GM19455 (cell line): ENCODE measurements at regions not wholly inside any gene's neighbourhood (a gene's known extent, or its start where the extent isn't known, plus 50 kb on each side); places are given as distances from the start of the nearest gene placed in this dataset.
A peak's percentile ranks its signal among the peaks of the same experiment; 100 is the strongest.
"Not testable (repeated sequence)": the region's sequence is repeated elsewhere in the genome, so short reads cannot be mapped to it uniquely, and the experiment has no call there.

Source experiments
- ATAC-seq: cut with Tn5 transposase; IDR thresholded peaks from one replicate; pipeline ENCODE4 v1.9.1; 2021; ENCODE audit not compliant: unreplicated experiment

GRCh38 chr3:104198131-104198530 lies 1168.6 kb upstream of the ALCAM start:
- ATAC-seq: no peak

- no peak for ATAC-seq
These were observed 1159.8 kb upstream of the ALCAM start for GRCh38 chr3:104206925-104207324.

DNA sequence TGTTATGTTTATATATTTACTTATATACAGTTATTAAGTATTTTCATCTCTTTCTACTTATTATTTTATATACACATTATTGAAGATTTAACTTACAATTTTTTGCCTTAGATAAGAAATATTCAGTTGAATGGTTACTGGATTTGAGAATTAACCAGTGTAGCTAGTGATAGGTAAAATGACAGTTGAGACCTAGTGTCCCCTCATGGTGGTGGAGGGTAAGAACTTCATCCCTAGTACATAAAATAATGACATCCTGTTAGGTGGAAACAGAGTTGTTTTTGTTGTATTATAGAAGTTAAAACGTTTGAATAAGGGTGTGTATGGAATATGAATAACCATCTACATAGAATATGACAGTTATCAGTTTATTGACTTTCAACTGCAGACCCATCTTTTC lies 1152.4 kb upstream of the ALCAM start:
- ATAC-seq: no peak

DNA sequence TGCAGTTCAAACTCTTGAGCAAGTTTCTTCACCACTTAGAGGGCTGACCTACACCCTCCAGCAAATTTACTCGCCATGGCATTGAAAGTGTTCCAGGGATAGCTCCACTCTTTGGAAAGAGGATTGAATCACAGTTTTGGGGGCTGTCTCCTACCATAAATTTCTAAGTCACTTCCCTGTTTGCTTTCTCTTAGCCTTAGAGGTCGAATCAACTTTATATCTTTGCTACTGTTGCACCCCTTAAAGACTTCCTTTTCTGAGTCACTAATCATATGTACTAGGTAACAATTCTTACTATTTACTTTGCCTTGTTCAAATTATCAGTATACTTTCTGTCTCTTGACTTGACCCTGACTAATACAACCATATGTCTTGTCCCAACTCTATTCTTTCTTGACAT lies 1151.8 kb upstream of the ALCAM start:
- no peak for ATAC-seq

- not testable (repeated sequence) for ATAC-seq
These were observed 1147.7 kb upstream of the ALCAM start for GRCh38 chr3:104219046-104219445.

DNA sequence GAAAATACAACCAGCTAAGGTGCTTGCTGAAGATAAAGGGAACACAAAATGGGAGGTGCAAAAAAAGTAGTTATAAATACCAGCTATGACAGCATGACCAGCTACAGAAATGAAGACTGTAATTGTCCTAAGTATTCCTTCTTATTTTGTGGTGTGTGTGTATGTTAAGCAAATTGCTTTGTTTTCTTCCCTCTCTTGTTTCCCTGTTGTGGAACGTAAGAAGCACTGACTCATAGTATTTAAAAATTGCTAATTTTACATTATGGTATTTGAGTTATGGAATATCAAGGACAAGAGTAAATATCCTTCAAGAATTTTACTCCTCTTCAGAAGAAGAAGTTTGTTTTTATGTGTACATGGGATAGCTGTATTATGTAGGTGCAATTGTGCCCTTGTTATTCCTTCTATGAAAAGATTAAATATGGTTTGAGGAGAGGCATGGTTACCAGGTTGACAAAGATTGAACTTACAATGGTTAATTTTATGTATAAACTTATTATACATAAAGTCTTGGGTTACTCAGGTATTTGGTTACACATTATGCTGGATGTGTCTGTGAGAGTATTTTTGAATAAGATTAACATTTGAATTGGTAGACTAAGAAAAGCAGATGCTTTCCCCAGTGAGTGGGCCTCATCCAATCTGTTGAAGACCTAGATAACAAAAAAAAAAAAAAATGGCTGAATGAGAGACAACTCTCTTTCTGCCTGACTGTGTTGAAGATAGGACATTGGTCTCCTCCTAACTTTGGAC lies 1132.1 kb upstream of the ALCAM start:
- no peak for ATAC-seq

GRCh38 chr3:104244680-104245220 lies 1122.0 kb upstream of the ALCAM start:
- no peak for ATAC-seq

DNA sequence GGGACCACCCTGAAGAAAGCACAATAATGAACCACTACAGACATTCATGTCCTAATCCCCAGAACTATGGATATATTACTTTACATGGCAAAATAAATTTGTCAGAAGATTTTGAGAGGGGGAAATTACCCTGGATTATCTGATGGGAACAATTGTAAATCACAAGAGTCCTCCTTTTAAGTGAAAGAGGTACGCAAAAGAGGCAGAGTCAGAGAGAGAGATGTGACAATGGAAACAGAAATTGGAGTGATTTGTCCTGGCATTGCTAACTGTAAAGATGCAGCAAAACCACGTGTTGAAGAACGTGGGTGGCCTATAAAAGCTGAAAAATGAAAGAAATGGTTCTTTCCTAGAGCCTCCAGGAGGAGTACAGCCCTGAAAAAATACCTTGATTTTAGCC lies 1121.4 kb upstream of the ALCAM start:
- no peak for ATAC-seq

DNA sequence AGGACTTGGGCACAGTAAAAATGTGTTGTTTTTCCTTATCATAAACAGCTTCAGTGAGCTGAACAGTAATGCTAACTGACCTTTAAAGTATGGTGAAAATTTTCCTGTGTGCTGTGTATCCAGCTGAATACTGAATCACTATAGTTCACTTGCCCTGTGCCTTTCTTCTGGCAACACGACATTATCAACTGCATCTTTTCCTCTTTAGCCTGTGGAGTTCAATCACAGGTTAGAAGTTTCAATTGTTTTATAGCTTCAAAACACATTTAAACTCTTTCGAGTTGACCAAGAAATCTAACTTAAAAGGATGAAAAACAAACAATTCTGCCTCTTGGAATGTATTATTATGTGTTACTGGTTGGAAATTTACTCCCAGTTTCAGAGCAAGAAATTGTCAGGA lies 1120.7 kb upstream of the ALCAM start:
- ATAC-seq: no peak

- no peak for ATAC-seq
These were observed 1109.2 kb upstream of the ALCAM start for GRCh38 chr3:104257486-104257885.

DNA sequence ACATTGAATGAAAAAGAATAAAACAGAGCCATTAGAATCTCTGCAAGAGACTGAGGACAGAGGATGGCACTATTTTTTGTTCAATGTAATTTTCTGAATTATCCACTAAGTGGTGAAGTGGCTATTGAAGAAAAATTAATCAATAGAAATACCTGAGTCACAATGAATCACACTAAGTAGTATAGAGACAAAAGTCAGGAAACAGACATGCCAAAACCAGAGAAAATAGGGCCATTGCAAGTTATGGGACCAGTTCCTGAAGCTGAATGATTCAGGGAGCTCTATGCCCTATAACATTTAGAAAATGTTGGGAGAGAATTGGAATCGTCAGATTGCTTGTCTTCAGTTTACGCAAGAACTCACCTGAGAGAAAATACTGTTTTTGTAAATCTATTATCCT lies 1103.2 kb upstream of the ALCAM start:
- ATAC-seq: no peak

- ATAC-seq: not testable (repeated sequence)
These were observed 1100.5 kb upstream of the ALCAM start for GRCh38 chr3:104266219-104266618.

- ATAC-seq: no peak
These were observed 1096.9 kb upstream of the ALCAM start for GRCh38 chr3:104269771-104270170.

- ATAC-seq: peak; percentile 76
These were observed 1093.6 kb upstream of the ALCAM start for GRCh38 chr3:104273046-104273649.

GRCh38 chr3:104275199-104275598 lies 1091.5 kb upstream of the ALCAM start:
- ATAC-seq: no peak

DNA sequence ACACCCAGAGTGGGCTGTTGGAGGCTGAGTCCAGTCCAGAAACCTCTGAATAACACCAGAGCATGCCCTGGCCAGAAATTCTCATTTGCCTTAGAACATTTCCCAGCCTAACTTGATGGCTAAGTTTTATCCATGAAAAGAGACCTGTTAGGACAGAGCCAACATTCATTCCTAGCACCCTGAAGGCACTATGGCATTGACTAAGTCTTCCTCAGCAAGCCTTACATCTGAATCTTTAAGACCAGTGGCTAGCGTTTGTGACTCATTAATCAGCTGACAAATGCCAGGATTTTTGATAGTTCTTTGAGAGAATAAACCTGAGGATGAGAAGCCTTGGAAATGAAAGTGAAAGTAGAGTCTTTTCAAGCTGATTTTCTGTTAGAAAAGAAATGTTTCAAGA lies 1087.1 kb upstream of the ALCAM start:
- no peak for ATAC-seq

- ATAC-seq: no peak
These were observed 1085.0 kb upstream of the ALCAM start for GRCh38 chr3:104281713-104282112.

DNA sequence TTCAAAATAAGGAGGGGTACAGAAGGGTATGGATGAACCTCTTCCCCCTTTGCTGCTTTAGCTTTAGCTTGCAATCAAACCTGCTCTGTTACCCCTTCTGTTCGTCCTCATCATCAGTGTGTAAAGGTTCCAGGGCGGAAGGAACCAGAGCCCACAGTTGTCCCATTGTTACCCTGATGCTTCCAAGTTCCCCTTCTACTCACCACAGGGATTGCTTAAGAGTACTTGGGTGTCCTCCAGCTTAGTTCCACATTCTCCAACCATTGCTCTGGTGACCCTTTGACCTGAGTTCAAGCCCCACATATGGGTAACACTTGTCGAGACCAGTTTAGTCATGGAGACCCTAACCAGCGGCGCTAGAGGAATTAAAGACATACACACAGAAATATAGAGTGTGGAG lies 1080.1 kb upstream of the ALCAM start:
- ATAC-seq: no peak

DNA sequence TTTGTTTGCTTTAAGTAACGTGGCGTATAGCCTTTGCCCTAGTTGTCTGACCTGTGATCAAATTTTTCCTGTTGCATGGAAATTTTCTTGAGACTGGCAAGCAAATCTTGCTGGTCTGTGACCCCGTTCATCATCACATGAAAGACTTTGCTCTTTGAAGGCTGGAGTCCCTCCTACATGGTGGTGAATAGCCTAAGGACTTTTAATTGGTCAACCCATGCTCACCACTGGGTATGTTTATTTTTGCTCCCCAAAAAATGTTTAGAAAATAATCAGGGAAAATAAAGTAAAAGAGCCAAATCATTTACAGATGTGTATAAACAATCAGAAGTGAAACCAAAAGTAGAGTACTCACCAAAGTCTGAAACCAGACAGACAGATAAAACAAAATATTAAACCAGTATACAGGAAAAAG lies 1075.3 kb upstream of the ALCAM start:
- peak; percentile 76 for ATAC-seq

- ATAC-seq: peak; percentile 31
These were observed 1074.8 kb upstream of the ALCAM start for GRCh38 chr3:104291878-104292277.

DNA sequence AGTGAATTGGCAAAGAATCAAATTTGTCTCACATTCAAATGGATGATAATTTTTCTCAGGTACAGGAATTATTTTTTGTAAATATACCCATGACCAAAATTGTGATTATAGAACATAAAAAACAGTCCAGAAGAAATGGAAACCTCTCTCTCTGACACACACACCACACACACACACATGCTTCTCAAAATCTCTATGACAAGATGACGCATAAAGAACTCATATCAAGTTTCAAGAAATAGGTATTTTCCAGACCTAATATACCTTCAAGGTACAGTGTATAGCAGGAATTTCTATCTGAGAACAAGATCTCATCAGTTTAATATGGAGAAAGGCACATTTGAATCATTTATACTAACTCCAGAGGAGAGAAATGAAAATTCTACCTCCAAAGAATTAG lies 1069.1 kb upstream of the ALCAM start:
- no peak for ATAC-seq

- ATAC-seq: no peak
These were observed 1068.0 kb upstream of the ALCAM start for GRCh38 chr3:104298662-104299061.

DNA sequence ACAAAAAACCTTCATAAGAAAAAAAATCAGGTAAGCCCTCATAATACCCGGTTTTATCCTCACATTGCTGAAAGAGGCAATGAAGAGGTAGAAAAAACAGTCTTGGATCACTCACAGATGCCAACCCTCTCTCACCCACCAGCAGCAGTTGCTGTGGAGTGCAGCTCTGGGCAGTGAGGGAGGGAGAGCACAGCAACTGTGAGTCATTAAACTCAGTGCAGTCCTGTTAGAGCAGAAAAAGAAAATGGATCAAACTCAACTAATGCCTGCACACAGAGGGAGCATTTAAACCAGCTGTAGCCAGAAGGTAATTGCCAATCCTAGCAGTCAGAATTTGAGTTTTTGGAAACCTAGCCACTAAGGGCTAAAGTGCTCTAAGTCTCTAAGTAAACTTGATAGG lies 1050.6 kb upstream of the ALCAM start:
- ATAC-seq: no peak
